22Rv1 (cell line): ENCODE measurements at regions not wholly inside any gene's neighbourhood (a gene's known extent, or its start where the extent isn't known, plus 50 kb on each side); places are given as distances from the start of the nearest gene placed in this dataset.

Experiments used
- CTCF ChIP-seq: fragments of 450-650 bp; IDR thresholded peaks from 2 replicates; pipeline ENCODE4 v1.5.1; 2017; ENCODE audit warnings: mild to moderate bottlenecking
- ZFX ChIP-seq: fragments of 450-650 bp; IDR thresholded peaks from 2 replicates; pipeline ENCODE4 v1.6.1; 2017; ENCODE audit warnings: antibody characterized with exemption, borderline replicate concordance

- TF ChIP-seq CTCF: no peak
- TF ChIP-seq ZFX: no peak
Observed at GRCh38 chr3:193997228-193998122, 138.5 kb upstream of the HES1 start.
